COLO829 (cell line): ENCODE measurements at regions not wholly inside any gene's neighbourhood (a gene's known extent, or its start where the extent isn't known, plus 50 kb on each side); places are given as distances from the start of the nearest gene placed in this dataset.
A peak's percentile ranks its signal among the peaks of the same experiment; 100 is the strongest.
"Not testable (repeated sequence)": the region's sequence is repeated elsewhere in the genome, so short reads cannot be mapped to it uniquely, and the experiment has no call there.

ENCODE experiments used
- DNase-seq: peaks from one replicate; pipeline ENCODE4 v3.0.0; 2012; ENCODE audit warnings: low spot score

DNA sequence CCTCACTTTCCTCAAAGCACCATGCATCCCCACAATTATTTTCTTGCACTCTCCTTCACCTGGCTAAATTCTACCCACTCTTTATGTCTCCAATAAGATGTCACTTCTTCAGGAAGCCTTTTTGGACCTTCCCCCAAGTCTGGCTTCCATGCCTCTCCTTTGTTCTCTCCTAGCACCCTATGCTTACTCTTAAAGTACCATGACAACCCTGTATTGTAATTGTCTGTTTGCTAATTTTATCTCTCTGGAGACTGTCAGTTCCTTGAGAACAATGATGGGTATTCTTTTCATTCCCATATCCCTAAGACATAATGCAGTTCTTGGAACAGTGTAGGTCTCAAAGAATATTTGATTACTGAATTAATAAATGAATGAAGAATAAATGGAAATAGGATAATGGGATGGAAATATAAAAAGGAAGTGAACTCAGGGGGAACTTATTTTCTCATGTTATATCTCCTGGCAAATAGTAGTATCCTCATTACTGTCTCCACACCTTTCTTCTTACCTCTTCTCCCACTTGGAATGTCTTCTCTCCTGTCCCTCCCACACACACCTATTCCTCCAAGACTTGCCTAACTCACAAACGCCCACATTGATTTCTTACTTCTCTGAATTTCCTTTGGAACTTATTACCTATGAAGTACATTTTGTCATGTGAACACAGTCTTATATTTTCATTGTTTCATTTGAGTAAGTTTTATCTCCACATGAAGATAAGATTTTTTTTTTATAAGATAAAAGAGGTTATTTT, 499.1 kb downstream of the NFIB start:
- peak; percentile 35 for DNase-seq

DNA sequence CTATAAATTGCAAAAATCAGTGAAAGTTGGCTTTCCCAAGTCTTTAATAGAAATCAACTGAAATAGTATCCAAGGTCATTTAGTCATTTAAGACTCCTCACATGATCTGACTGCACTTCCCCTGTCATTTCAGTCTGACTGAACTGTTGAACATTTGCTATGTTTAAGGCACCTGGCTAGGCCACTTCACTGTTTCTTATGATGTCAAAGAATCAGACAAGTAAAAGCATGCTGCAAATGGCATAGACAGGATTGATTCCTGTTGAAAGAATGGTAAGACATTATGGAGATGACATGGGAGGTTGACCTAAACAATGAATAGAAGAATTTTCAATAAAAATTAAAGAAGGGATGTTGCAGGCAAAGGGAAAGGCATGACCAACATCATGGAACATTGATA, 502.1 kb downstream of the NFIB start:
- no peak for DNase-seq

DNA sequence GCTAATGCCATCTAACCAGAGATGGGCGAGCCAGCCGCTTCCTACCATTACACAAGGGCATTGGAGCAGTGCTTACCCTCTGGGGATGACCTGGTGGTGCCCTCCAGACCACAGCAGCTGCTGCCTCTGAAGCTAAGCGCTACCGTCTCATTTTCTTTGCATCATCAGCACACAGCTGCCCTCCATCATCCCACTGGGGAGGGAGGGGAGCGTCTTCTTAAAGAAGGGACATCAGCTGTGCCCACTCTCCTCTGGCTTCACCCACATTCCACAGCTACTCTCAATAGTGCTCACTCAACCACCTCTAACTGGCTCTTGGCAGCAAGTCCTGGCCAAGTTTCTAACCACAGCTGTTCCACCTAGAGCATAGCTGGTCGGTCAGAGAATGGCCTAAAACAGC, 503.4 kb downstream of the NFIB start:
- no peak for DNase-seq

DNA sequence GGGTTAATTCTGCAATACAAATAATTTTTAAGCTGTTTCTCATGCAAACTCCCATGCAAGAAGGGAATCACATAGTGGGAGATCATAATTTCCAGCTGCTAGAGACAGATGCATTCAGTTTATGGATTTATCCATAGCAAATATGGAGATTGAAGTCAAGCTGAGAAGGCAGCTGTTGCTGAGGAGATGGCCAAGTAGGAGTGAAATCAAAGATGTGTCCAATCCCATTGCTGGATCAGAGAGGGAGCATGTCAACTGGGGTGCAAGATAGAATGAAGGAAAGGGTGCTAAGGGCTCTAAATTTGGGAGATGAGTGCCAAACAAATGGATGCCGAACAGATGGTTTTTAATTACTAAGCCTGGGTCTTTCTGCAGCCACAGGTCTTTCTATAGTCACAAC, 504.5 kb downstream of the NFIB start:
- DNase-seq: no peak

DNA sequence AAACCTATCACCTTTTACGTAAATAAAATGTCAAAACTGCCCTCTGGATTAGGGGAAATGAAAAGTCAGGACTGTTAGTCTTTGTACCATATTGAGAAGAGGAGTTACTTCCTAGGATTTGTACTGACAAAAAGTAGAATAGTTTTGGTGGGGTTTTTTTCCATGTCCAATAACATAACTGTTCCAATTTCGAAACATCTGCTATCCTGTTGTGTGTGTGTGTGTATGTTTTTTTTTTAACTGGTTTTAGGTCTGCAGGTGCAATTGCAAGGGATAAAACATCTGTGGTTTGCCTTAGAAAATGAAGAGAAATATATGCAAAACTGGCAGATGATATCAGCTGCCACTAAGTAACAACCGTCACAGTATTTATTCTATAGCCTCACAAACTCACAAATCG, 506.8 kb downstream of the NFIB start:
- DNase-seq: no peak

DNA sequence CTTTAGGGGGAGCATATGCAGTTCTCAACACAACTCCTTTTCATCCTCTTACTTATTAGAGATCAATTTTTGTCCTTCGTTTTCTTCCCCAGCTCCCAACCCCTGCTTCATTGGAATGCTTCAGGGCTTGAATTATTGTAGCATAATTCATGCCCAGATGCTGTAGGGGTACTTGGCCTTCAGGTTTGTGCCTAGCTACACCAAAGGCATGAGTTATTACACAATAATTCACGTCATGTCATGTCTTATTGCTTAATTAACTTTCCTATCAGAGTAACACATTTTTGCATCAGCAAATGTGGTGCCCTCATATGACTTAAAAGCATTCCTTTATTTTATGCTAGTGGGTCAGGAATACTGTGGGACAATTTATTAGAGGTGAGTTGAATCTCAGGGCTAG, 507.2 kb downstream of the NFIB start:
- no peak for DNase-seq

DNA sequence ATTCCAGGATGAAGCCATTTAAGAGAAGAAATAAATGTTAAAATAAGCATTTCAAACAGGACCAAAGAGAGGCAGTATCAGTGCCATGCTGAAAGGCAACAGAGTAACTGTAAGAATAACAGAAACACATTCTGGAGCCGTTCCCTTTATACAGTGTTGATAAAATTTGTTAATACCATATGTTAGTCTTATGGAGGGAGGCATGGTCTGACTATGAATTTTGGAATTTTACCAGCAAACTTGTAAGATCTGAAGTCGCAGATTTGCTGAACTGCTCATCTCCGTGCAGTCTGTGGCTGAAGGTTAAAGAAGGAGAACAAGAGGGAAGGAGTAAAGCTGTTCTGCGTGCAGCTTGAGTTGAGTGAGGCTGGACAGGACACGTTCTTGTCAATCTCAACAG, 508.4 kb downstream of the NFIB start:
- DNase-seq: no peak

DNA sequence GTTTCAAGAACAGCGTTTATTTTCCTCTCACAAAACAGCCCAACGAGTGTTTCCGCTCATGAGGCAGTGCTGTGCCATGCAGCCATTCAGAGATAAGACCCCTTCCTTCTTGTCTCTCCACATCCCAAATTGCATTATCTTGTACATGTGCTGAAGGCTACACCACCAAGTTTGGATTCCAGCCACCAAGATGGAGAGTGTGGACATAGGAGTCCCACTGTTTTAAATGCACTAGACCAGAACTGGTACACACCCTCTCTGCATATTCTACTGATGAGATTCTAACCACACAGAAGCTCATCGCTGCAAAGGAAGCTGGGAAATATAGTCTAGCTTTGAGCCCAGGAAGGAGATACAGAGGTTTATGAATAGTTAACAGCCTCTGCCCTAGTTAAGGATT, 509.4 kb downstream of the NFIB start:
- no peak for DNase-seq

DNA sequence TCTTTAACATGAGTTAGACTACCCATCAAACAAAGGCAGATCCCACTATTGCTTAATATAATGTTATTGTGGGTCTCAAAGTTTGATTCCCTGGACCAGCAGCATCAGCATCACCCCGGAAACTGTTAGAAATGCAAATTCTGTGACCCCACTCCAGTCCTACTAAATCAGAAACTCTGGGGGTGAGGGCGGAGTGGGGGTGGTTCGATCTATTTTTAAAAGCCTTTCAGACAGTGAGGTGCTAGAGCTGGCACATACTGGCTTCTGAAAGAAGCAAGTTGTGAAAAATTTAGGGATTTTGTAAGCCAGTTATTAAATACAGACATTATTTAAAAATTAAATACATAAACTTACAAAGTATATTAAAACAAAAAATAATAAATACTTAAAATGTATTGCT, 513.2 kb downstream of the NFIB start:
- no peak for DNase-seq

DNA sequence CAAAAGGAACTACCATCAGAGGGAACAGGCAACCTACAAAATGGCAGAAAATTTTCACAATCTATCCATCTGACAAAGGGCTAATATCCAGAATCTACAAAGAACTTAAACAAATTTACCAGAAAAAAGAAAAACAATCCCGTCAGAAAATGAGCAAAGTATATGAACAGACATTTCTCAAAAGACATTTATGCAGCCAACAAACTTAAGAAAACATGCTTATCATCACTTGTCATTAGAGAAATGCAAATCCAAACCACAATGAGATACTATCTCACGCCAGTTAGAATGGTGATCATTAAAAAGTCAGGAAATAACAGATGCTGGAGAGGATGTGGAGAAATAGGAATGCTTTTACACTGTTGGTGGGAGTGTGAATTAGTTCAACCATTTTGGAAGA, 516.2 kb downstream of the NFIB start:
- not testable (repeated sequence) for DNase-seq

DNA sequence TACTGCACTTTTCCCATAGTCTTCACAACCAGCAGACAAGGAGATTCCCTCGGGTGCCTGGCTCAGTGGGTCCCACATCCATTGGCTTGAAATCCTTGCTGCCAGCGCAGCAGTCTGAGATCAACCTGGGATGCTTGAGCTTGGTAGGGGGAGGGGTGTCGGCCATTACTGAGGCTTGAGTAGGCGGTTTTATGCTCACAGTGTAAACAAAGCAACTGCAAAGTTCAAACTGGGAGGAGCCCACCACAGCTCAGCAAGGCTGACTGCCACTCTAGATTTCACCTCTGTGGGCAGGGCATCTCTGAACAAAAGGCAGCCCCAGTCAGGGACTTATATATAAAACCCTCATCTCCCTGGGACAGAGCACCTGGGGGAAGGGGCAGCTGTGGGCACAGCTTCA, 512.3 kb upstream of the MPDZ start:
- no peak for DNase-seq

DNA sequence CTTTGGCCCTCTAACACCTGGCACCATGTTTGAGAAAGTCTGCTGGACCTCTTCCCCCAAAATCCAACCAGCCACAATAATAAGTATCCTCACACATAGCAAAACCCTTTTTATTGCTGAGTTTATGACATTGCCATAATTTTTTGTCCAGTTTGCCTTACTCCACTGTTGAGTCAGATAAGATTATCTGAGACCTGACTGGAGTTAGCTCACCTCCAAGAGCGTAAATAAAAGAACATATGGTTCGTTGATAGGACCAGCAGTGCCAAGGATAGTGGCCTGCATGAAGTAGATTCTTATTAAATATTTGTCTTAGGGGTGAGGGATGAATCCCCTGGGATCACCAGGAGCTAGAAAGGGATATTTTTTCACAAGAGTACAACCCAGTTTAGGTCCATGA, 510.6 kb upstream of the MPDZ start:
- no peak for DNase-seq

DNA sequence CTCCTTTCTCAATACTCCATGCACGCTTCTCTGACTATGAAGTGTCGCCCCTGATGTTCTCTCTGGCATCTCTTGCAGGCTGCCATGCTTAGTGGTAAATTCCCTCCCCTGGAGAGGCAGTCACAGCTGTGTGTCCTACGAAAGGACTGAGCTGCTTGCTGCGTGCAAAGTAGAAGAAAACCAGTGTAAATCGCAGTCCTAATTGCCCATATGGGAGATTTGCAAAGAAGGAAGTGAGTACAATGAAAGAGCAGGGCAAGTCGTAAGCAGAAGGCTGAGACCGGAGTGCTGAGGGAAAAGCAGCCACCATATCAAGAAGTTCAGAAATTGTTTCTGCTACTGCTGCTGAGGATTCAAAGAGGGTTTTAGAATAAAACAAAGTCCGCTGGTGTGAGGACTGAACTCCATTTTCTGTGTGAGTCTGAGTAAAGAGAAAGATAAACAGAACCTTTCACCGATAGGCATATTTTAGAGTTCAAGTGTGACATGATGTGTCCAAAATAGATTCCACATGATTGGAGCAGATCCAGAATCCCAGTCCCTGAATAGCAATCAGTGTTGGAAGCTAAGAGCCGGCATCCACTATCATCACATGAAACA, 507.8 kb upstream of the MPDZ start:
- no peak for DNase-seq

DNA sequence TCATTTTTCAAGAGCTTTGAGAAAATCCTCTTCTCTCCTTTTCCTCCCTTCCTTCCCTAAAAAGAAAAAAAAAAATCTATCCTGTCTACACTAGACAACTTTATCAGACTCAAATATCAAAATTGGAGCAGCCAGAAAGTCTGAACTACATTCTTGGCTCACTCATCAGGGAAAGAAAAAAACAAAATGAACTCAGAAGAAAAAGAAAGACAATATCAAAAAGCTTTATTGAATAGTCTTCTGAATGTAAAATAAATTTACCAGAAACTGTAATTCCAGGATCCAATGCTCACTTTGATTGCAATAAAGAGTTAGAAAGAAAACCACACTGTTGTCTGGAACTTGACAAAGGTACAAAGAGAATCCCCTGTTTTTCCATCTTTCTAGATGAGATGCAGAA, 507.2 kb upstream of the MPDZ start:
- DNase-seq: no peak

DNA sequence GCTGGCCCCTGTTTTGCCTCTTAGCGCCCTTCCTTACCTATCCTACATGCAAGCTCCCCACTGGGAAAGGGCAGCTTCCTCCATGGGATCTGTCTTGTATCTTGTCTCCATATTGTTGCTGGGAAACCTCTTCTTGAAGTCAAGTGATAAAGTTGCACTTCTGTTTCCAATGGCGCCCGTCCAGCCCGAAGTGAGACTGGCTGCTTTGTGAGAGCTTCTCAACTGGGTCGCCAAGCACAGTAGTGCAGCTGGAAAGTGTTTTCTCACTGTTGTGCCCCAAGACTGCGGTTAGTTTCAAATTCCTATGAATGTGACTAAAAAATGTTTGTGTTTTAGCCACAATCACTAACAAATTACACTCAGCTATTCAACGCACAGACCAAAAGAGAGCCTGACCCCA, 506.6 kb upstream of the MPDZ start:
- DNase-seq: no peak

DNA sequence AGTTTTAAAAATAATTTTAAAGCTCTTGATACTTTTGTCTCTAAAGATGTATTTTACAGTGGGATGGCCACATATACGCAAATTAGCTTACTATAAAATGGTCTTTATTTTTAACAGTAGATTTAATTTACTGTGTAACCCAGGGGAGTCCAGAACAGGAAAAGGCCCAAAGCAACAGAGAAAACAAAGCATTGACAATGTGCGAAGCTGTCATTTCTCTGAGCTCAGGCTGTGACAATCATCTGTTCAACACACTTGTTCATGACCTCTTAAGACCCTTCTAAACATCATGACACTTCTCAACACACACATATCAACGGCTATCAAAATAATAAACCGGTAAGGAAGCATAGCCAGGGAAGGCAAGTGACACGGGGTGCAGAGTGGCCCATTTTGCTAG, 499.6 kb upstream of the MPDZ start:
- DNase-seq: no peak

DNA sequence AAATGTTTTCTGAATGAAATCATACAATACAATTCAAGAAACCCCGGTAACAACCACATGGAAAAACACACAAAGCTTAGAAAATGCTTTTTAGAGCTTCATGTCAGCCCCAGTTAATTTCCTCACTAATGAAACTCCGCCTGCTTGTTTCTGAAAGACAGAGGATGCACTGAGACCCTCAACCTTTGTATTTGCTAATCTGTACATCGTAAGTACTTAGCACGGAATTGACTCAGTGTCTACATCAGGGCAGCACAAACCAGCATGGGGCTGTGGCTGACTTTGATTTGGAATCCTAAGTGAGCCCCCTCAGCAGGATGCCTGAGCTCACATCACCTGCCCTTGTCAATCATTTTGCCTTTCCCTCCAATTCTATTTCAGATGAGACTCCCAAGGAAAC, 499.1 kb upstream of the MPDZ start:
- no peak for DNase-seq

DNA sequence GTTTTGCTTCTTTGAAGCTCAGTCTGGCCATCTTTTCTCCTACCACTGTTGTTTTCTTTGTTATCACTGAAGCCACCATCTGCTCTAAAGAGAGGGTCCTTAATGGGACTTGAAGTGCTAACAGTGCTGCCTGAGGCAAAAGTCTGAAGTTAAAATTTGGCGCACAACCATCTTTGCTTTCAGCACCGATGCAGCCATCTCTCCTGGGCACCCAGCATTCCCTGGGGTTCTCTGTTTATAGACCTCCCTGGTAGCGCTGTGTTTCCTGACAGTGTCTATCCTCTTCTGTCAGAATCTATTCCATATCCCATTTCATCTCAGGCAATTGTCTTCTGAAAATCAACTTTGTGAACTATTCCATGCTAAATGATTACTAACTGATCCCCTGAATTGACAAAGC, 491.5 kb upstream of the MPDZ start:
- no peak for DNase-seq

DNA sequence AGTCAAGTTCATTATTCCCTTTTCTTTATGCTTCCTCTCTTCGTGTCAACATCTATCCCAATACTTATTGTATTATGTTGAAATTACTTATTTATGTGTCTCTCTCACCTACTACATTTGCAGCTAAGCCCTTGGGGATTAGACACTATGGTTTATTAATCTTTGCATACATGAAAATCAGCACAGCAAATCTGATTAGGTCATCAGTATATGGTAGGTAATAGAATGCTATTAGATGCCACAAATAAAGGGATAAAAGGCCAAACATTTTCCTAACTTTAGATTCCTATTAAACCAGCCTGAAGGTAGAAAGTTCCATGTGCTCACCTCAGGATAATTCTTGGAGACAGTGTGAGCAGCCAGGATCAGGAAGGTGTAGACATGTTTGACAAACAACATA, 490.1 kb upstream of the MPDZ start:
- DNase-seq: no peak

DNA sequence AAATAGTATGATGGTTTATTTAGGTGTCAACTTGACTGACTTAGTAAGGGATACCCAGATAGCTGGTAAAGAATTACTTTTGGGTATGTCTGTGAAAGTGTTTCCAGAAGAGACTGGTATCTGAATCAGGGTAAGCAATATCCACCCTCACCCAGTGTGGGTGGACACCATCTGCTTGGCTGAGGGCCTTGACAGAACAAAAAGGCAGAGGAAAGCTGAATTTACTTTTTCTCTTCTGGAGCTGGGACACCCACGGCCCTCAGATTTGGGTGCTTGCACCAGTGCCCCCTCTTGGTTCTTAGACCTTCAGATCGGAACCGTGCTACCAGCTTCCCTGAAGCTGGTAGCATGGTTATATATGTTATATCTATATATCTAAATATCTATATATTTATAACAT, 489.5 kb upstream of the MPDZ start:
- no peak for DNase-seq

DNA sequence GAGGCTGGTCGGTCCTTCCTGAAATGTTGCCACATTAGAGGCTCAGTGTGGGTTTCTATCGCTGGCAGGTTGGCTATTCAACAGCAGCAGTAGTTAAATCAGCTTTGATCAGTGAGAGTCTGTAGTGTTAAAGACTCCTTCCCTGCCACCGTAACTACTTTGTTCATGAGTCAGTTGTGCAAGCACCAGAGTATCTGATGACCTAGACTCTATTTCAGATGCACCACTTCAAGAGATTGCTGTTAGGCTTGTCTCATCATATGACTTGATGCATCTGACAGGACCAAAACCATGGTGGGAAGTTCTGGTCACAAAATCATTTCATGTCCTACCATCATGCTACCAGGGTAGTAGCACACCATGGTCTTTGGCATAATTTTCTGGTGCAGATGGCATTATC, 482.7 kb upstream of the MPDZ start:
- no peak for DNase-seq

DNA sequence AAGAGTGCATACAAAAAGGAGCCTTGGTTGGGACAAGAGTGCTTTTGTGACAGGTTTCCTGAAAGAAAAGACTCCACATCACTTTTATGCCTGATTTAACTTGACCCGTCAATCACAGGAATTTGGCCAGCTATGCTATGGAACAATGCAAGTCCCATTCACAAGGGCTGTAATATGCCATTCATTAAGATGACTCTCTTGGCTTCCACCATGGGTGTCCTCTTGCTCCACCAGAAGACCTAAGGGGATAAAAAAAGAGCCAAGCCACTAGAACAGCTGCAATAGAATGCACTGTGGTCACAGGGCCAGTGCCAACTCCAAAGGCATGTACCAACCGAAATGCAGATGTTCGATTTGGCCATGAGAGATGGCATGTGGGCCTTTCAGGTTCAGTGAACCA, 480.1 kb upstream of the MPDZ start:
- DNase-seq: no peak

DNA sequence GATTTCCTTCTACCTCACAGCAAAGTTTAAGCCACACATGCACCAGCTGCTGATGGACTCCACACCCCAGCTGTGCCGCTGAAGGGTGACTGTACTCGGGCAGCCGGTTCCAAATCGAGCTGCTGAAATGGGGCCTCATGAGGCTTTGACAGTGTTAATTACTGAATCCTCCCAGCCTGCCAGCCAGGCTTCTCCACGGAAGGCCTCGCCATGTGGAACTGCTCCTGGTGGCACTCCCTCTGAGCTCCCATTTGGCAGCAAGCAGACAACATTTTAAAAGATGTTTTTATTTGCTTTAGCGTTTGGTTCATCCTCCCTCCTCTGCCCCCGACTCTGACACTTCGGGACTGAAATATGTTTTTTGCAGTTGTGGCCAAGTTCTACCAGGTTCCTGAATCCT, 479.4 kb upstream of the MPDZ start:
- no peak for DNase-seq

DNA sequence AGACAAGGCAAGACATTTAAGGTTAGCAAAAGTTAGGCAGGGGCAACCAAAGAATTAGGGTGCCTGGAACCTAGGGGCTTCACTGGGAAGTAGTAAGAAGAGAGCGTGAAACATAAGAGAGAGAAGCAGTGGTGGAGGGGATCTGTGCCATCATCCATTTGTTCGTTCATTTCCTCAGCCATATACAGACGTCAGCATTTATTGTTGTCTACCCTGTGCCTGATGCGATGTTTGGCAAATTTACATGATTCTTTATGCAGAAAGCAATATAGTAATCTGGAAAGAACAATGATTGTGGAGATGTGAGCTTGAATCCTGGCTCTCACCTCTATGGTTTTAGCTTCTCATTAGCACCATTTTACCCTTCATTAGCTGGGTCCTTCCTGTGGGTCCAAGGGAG, 477.5 kb upstream of the MPDZ start:
- DNase-seq: no peak
